Stomach (tissue), 8 donors: ENCODE measurements at regions not wholly inside any gene's neighbourhood (a gene's known extent, or its start where the extent isn't known, plus 50 kb on each side); places are given as distances from the start of the nearest gene placed in this dataset.
"Not testable (repeated sequence)": the region's sequence is repeated elsewhere in the genome, so short reads cannot be mapped to it uniquely, and the experiment has no call there.

Source experiments
- DNase-seq, 2 donors: peaks; one replicate each; pipeline versions ENCODE4 v3.0.0 to v3.0.0-alpha.2; 2013 to 2019
- H3K27ac ChIP-seq, 5 donors: fragments of 200-600 bp in 4 of 5; sonication (generic) in 4 of 5; one replicate each; pipeline ENCODE4 v1.5.1; 2013 to 2019; ENCODE audit warnings: mild to moderate bottlenecking in 1 of 5, moderate library complexity in 1 of 5
- H3K27me3 ChIP-seq, 3 donors: fragments of 200-600 bp; sonication (generic); one replicate each; pipeline ENCODE4 v1.5.1; 2017 to 2019; ENCODE audit warnings: mixed run types in 1 of 3
- H3K36me3 ChIP-seq, 4 donors: fragments of 200-600 bp; sonication (generic); 1 replicate in 3 of 4; 2 replicates in 1 of 4; pipeline ENCODE4 v1.5.1; 2016 to 2019
- H3K4me1 ChIP-seq, 4 donors: fragments of 200-600 bp; sonication (generic); one replicate each; pipeline ENCODE4 v1.5.1; 2016 to 2019
- H3K4me3 ChIP-seq, 4 donors: fragments of 200-600 bp; sonication (generic) in 3 of 4; one replicate each; pipeline ENCODE4 v1.5.1; 2016 to 2019; ENCODE audit warnings: mild to moderate bottlenecking in 1 of 4
- H3K9me3 ChIP-seq, 4 donors: fragments of 200-600 bp; sonication (generic); one replicate each; pipeline ENCODE4 v1.5.1; 2016 to 2019
- CTCF ChIP-seq, 7 experiments: fragments of 450-650 bp in 4 of 7; fragments of 200-600 bp in 3 of 7; sonication (generic) in 3 of 7; IDR thresholded peaks; one replicate each; pipeline ENCODE4 v1.5.1; 2016 to 2019; ENCODE audit warnings: antibody characterized with exemption in 7 of 7, control low read depth in 2 of 7, mild to moderate bottlenecking in 1 of 7
- EP300 ChIP-seq: sonication (generic); formaldehyde crosslinking; IDR thresholded peaks from one replicate; pipeline ENCODE4 v1.6.1; 2017; ENCODE audit warnings: antibody characterized with exemption
- POLR2A ChIP-seq, 4 donors: fragments of 450-650 bp; IDR thresholded peaks; one replicate each; pipeline ENCODE4 v1.6.1; 2016; ENCODE audit warnings: antibody characterized with exemption in 4 of 4, control low read depth in 2 of 4, mild to moderate bottlenecking in 1 of 4, moderate library complexity in 1 of 4
- POLR2AphosphoS5 ChIP-seq, 3 donors: sonication (generic); formaldehyde crosslinking; IDR thresholded peaks; one replicate each; pipeline ENCODE4 v1.6.1; 2016; ENCODE audit warnings: antibody characterized with exemption in 3 of 3
- WGBS, 5 donors: extraction: QIAGEN DNeasy Blood & Tissue Kit in 3 of 5; methylation state at CpG; one replicate each; pipeline versions ENCODE4 v1.1.5 to v1.1.7; 2013 to 2018; 5-methylcytosine and 5-hydroxymethylcytosine counted together
- intact Hi-C: fragments of 100-400 bp; cut with DNase I; formaldehyde crosslinking; loops from one replicate; pipeline ENCODE4 v1.15.1; 2023; ENCODE audit warnings: low total_unique reads
- donor health status: healthy with polysubstance abuse.
- donor health status: Bipolar disorder and iron deficiency.
- donor health status: healthy.

- no peaks in the 10 kb centered on the region for H3K27me3 ChIP-seq
- H3K27ac ChIP-seq, result no peak overlapping the region
- no peaks in the 10 kb centered on the region for H3K36me3 ChIP-seq
- WGBS, 5 donors, result 72 to 96% (median 84%) methylated on average over 1 of the region's 1 CpG
- TF ChIP-seq CTCF (IDR thresholded peaks at IDR 0.05) (no peak), EP300 (no peak), POLR2AphosphoS5 (IDR thresholded peaks at IDR 0.05) (no peak), POLR2A (IDR thresholded peaks at IDR 0.05) (no peak)
- no peaks in the 10 kb centered on the region for H3K4me1 ChIP-seq
- no peak overlapping the region for H3K4me3 ChIP-seq
- no peak for DNase-seq
- H3K9me3 ChIP-seq, result no peaks in the 10 kb centered on the region
- intact Hi-C loops, result no loop called here
Observed at GRCh38 chr6:119499797-119500196, 150.2 kb upstream of the MAN1A1 start.

- no peaks in the 10 kb centered on the region for H3K27me3 ChIP-seq
- H3K9me3 ChIP-seq, result no peaks in the 10 kb centered on the region
- WGBS, 5 donors, result 58 to 75% (median 72%) methylated on average over 3 of the region's 3 CpGs
- intact Hi-C loops, result no loop called here
- H3K4me1 ChIP-seq, result peaks cover 0 to 11% (median 5%) of the 10 kb centered on the region in 4 donors
- DNase-seq, result no peak
- no peak for TF ChIP-seq POLR2A (IDR thresholded peaks at IDR 0.05)
- no peak for TF ChIP-seq CTCF (IDR thresholded peaks at IDR 0.05)
- no peak for TF ChIP-seq EP300
- no peak for TF ChIP-seq POLR2AphosphoS5 (IDR thresholded peaks at IDR 0.05)
- H3K4me3 ChIP-seq, result no peak overlapping the region
- H3K27ac ChIP-seq, result no peak overlapping the region
- no peaks in the 10 kb centered on the region for H3K36me3 ChIP-seq
Observed at GRCh38 chr6:119497988-119498727, 148.6 kb upstream of the MAN1A1 start.

GRCh38 chr6:119495230-119495683 is 145.7 kb upstream of the MAN1A1 start:
- 59 to 85% (median 68%) methylated on average over 5 of the region's 5 CpGs for WGBS, 5 donors
- H3K27ac ChIP-seq, result no peak overlapping the region
- H3K9me3 ChIP-seq, result no peaks in the 10 kb centered on the region
- H3K4me3 ChIP-seq, result no peak overlapping the region
- H3K4me1 ChIP-seq, result peaks cover 0 to 11% (median 5%) of the 10 kb centered on the region in 4 donors
- no peaks in the 10 kb centered on the region for H3K27me3 ChIP-seq
- intact Hi-C loops, result no loop called here
- no peaks in the 10 kb centered on the region for H3K36me3 ChIP-seq
- DNase-seq, result peak; percentile 30 to 75
- TF ChIP-seq CTCF (IDR thresholded peaks at IDR 0.05) (no peak), POLR2AphosphoS5 (IDR thresholded peaks at IDR 0.05) (no peak), EP300 (no peak), POLR2A (IDR thresholded peaks at IDR 0.05) (no peak)

- 0 to 10% (median 3%) methylated on average over 1 of the region's 1 CpG for WGBS, 5 donors
- peak overlapping the region in 1 of 5 donors; percentile 44 for H3K27ac ChIP-seq
Observed at GRCh38 chr6:119493980-119494379, 144.4 kb upstream of the MAN1A1 start.

GRCh38 chr6:119491112-119491511 is 141.6 kb upstream of the MAN1A1 start:
- H3K27ac ChIP-seq, H3K27me3 ChIP-seq, H3K4me3 ChIP-seq, H3K36me3 ChIP-seq, intact Hi-C loops, H3K9me3 ChIP-seq, DNase-seq: not testable (repeated sequence)
- 96 to 98% (median 97%) methylated on average over 4 of the region's 4 CpGs for WGBS, 5 donors
- peaks cover 0 to 11% (median 5%) of the 10 kb centered on the region in 4 donors for H3K4me1 ChIP-seq

More at GRCh38 chr6:119493980-119494379, 144.4 kb upstream of the MAN1A1 start:
- TF ChIP-seq EP300 (no peak), POLR2A (IDR thresholded peaks at IDR 0.05) (no peak), POLR2AphosphoS5 (IDR thresholded peaks at IDR 0.05) (no peak), CTCF (IDR thresholded peaks at IDR 0.05) (no peak)
- no peaks in the 10 kb centered on the region for H3K36me3 ChIP-seq
- no peak overlapping the region for H3K4me3 ChIP-seq
- H3K4me1 ChIP-seq, result peaks cover 0 to 11% (median 5%) of the 10 kb centered on the region in 4 donors
- H3K9me3 ChIP-seq, result no peaks in the 10 kb centered on the region
- DNase-seq, result peak in 1 of 2 donors; percentile 62
- intact Hi-C loops, result no loop called here
- H3K27me3 ChIP-seq, result no peaks in the 10 kb centered on the region

- DNase-seq, H3K36me3 ChIP-seq, H3K9me3 ChIP-seq, H3K27ac ChIP-seq, H3K27me3 ChIP-seq, intact Hi-C loops, H3K4me3 ChIP-seq: not testable (repeated sequence)
- WGBS, 5 donors, result 77 to 96% (median 81%) methylated on average over 1 of the region's 1 CpG
- H3K4me1 ChIP-seq, result peaks cover 0 to 11% (median 5%) of the 10 kb centered on the region in 4 donors
Observed at GRCh38 chr6:119490050-119490449, 140.5 kb upstream of the MAN1A1 start.
